Upper lobe of left lung (tissue), 6 donors: ENCODE measurements at regions not wholly inside any gene's neighbourhood (a gene's known extent, or its start where the extent isn't known, plus 50 kb on each side); places are given as distances from the start of the nearest gene placed in this dataset.

Experiments
- ATAC-seq, 2 donors: fragments of 200-7000 bp; cut with Tn5 transposase; one replicate each; pipeline ENCODE4 v1.9.1; 2022; ENCODE audit warnings: mild to moderate bottlenecking in 2 of 2, moderate library complexity in 2 of 2; ENCODE audit not compliant: low FRiP score in 2 of 2
- DNase-seq, 2 donors: peaks; one replicate each; pipeline ENCODE4 v3.0.0-alpha.2; 2019 to 2020
- H3K27ac ChIP-seq, 4 donors: fragments of 200-600 bp; sonication (generic); one replicate each; pipeline ENCODE4 v1.5.1; 2016 to 2019
- H3K27me3 ChIP-seq, 4 donors: fragments of 200-600 bp; sonication (generic); one replicate each; pipeline ENCODE4 v1.5.1; 2017 to 2019
- H3K36me3 ChIP-seq, 4 donors: fragments of 200-600 bp; sonication (generic); one replicate each; pipeline ENCODE4 v1.5.1; 2016 to 2019
- H3K4me1 ChIP-seq, 4 donors: fragments of 200-600 bp; sonication (generic); one replicate each; pipeline ENCODE4 v1.5.1; 2018 to 2019
- H3K4me3 ChIP-seq, 4 donors: fragments of 200-600 bp; sonication (generic); one replicate each; pipeline ENCODE4 v1.5.1; 2017 to 2019; ENCODE audit warnings: mild to moderate bottlenecking in 2 of 4, moderate library complexity in 1 of 4
- H3K9me3 ChIP-seq, 4 donors: fragments of 200-600 bp; sonication (generic); one replicate each; pipeline ENCODE4 v1.5.1; 2018 to 2019
- EP300 ChIP-seq, 4 donors: sonication (generic); formaldehyde crosslinking; IDR thresholded peaks; one replicate each; pipeline ENCODE4 v1.5.1; 2017; ENCODE audit warnings: antibody characterized with exemption in 4 of 4, control low read depth in 2 of 4
- POLR2A ChIP-seq, 4 donors: fragments of 450-650 bp; IDR thresholded peaks; one replicate each; pipeline ENCODE4 v1.5.1; 2016 to 2017; ENCODE audit warnings: antibody characterized with exemption in 4 of 4, mild to moderate bottlenecking in 2 of 4
- POLR2AphosphoS5 ChIP-seq, 2 donors: sonication (generic); formaldehyde crosslinking; IDR thresholded peaks; one replicate each; pipeline ENCODE4 v1.5.1; 2017; ENCODE audit warnings: antibody characterized with exemption in 2 of 2
- WGBS, 2 donors: methylation state at CpG; one replicate each; pipeline ENCODE4 v1.1.5; 2017 to 2018; 5-methylcytosine and 5-hydroxymethylcytosine counted together
- TF ChIP-seq, protein P1 (sequence below), 6 experiments: fragments of 450-650 bp in 4 of 6; fragments of 200-600 bp in 2 of 6; sonication (generic) in 2 of 6; IDR thresholded peaks; one replicate each; pipeline ENCODE4 v1.5.1; 2016 to 2019; ENCODE audit warnings: antibody characterized with exemption in 6 of 6
- donor health status: DM: no; HTN: no; CAD: no; lungs with moderate emphysema.
- donor health status: DM: no; HTN: yes; CAD: no; lungs with severe emphysema.

DNA sequence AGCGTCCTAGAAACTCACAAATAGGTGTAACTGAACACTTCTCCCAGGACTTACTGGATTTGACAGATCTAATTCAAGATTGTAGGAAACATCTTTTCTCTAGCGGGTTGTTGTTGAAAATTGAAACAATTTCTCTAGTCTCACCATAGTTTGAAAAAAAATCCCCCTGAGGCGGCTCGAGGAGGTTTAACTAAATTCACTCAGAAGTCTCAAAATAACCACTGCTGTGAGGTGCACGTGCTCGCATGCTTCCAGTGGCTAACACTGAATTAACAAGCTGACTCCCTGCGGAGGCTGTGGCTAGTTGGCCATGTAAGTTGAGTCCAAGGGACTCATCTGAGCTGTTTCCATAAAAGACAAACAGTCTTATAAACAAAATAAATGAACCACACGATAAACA lies 503.9 kb downstream of the OCA2 start:
- Histone ChIP-seq H3K9me3 (no peaks in the 10 kb centered on the region), H3K27ac (no peak overlapping the region), H3K36me3 (no peaks in the 10 kb centered on the region), H3K4me1 (no peaks in the 10 kb centered on the region), H3K4me3 (no peak overlapping the region), H3K27me3 (no peaks in the 10 kb centered on the region)
- TF ChIP-seq EP300 (IDR thresholded peaks at IDR 0.05) (no peak), POLR2A (IDR thresholded peaks at IDR 0.05) (no peak), POLR2AphosphoS5 (IDR thresholded peaks at IDR 0.05) (no peak)
- TF ChIP-seq, protein P1, sequence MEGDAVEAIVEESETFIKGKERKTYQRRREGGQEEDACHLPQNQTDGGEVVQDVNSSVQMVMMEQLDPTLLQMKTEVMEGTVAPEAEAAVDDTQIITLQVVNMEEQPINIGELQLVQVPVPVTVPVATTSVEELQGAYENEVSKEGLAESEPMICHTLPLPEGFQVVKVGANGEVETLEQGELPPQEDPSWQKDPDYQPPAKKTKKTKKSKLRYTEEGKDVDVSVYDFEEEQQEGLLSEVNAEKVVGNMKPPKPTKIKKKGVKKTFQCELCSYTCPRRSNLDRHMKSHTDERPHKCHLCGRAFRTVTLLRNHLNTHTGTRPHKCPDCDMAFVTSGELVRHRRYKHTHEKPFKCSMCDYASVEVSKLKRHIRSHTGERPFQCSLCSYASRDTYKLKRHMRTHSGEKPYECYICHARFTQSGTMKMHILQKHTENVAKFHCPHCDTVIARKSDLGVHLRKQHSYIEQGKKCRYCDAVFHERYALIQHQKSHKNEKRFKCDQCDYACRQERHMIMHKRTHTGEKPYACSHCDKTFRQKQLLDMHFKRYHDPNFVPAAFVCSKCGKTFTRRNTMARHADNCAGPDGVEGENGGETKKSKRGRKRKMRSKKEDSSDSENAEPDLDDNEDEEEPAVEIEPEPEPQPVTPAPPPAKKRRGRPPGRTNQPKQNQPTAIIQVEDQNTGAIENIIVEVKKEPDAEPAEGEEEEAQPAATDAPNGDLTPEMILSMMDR (IDR thresholded peaks at IDR 0.05): no peak
- ATAC-seq: no peak
- 81 to 82% methylated on average over 8 of the region's 8 CpGs for WGBS, 2 donors
- no peak for DNase-seq

GRCh38 chr15:27592036-27592760 lies 506.9 kb downstream of the OCA2 start:
- H3K4me1 ChIP-seq: no peaks in the 10 kb centered on the region
- H3K27ac ChIP-seq: no peak overlapping the region
- TF ChIP-seq EP300 (IDR thresholded peaks at IDR 0.05) (no peak), POLR2A (IDR thresholded peaks at IDR 0.05) (no peak), POLR2AphosphoS5 (IDR thresholded peaks at IDR 0.05) (no peak)
- TF ChIP-seq, protein P1 (IDR thresholded peaks at IDR 0.05): no peak
- no peaks in the 10 kb centered on the region for H3K9me3 ChIP-seq
- no peaks in the 10 kb centered on the region for H3K36me3 ChIP-seq
- 39 to 47% methylated on average over 3 of the region's 3 CpGs for WGBS, 2 donors
- ATAC-seq (no peak), DNase-seq (no peak)
- no peak overlapping the region for H3K4me3 ChIP-seq
- no peaks in the 10 kb centered on the region for H3K27me3 ChIP-seq
